GM18517 (cell line): ENCODE measurements at regions not wholly inside any gene's neighbourhood (a gene's known extent, or its start where the extent isn't known, plus 50 kb on each side); places are given as distances from the start of the nearest gene placed in this dataset.

ENCODE experiments used
- ATAC-seq: cut with Tn5 transposase; IDR thresholded peaks from one replicate; pipeline ENCODE4 v1.9.1; 2021; ENCODE audit warnings: mild to moderate bottlenecking, moderate library complexity; ENCODE audit not compliant: unreplicated experiment

GRCh38 chr2:62305421-62306176, 109.7 kb downstream of the B3GNT2 start:
- ATAC-seq, result no peak

- ATAC-seq, result no peak
Observed at GRCh38 chr2:62304429-62305417, 108.8 kb downstream of the B3GNT2 start.

GRCh38 chr2:62303788-62304187, 107.9 kb downstream of the B3GNT2 start:
- ATAC-seq, result no peak

GRCh38 chr2:62302631-62303435, 106.9 kb downstream of the B3GNT2 start:
- ATAC-seq, result no peak

GRCh38 chr2:62300925-62301324, 105.0 kb downstream of the B3GNT2 start:
- no peak for ATAC-seq

GRCh38 chr2:62297624-62298010, 101.7 kb downstream of the B3GNT2 start:
- no peak for ATAC-seq

GRCh38 chr2:62296832-62297623, 101.1 kb downstream of the B3GNT2 start:
- ATAC-seq, result no peak

GRCh38 chr2:62296034-62296831, 100.3 kb downstream of the B3GNT2 start:
- no peak for ATAC-seq

GRCh38 chr2:62293490-62294271, 97.8 kb downstream of the B3GNT2 start:
- peak; percentile 77 for ATAC-seq

- no peak for ATAC-seq
Observed at GRCh38 chr2:62293151-62293489, 97.2 kb downstream of the B3GNT2 start.

GRCh38 chr2:62292190-62292589, 96.3 kb downstream of the B3GNT2 start:
- no peak for ATAC-seq

- no peak for ATAC-seq
Observed at GRCh38 chr2:62291517-62292137, 95.7 kb downstream of the B3GNT2 start.

- ATAC-seq, result no peak
Observed at GRCh38 chr2:62291052-62291451, 95.1 kb downstream of the B3GNT2 start.

- peak; percentile 81 for ATAC-seq
Observed at GRCh38 chr2:62287899-62288880, 92.3 kb downstream of the B3GNT2 start.

GRCh38 chr2:62287282-62287681, 91.4 kb downstream of the B3GNT2 start:
- ATAC-seq, result no peak

GRCh38 chr2:62286089-62286785, 90.3 kb downstream of the B3GNT2 start:
- no peak for ATAC-seq

GRCh38 chr2:62284980-62285379, 89.1 kb downstream of the B3GNT2 start:
- ATAC-seq, result no peak
